IMR-90 (cell line): ENCODE measurements at regions not wholly inside any gene's neighbourhood (a gene's known extent, or its start where the extent isn't known, plus 50 kb on each side); places are given as distances from the start of the nearest gene placed in this dataset.
A peak's percentile ranks its signal among the peaks of the same experiment; 100 is the strongest.

Experiments used
- BHLHE40 ChIP-seq: fragments of 150-350 bp; IDR thresholded peaks from 2 replicates; pipeline ENCODE4 v1.6.1; 2016; ENCODE audit warnings: mild to moderate bottlenecking, low read depth, low read length
- CEBPB ChIP-seq: IDR thresholded peaks from 2 replicates; pipeline ENCODE4 v1.6.1; 2012; ENCODE audit warnings: low read depth, low read length, improper control_type of control experiment
- CHD1 ChIP-seq: IDR thresholded peaks from 2 replicates; pipeline ENCODE4 v1.6.1; 2012; ENCODE audit warnings: low read depth, low read length, improper control_type of control experiment
- FOS ChIP-seq: fragments of 150-350 bp; IDR thresholded peaks from 2 replicates; pipeline ENCODE4 v1.6.1; 2016; ENCODE audit warnings: low read depth, low read length
- MAFK ChIP-seq: IDR thresholded peaks from 2 replicates; pipeline ENCODE4 v1.6.1; 2012; ENCODE audit warnings: low read depth, low read length, improper control_type of control experiment
- MAZ ChIP-seq: IDR thresholded peaks from 2 replicates; pipeline ENCODE4 v1.6.1; 2012; ENCODE audit warnings: low read depth, mild to moderate bottlenecking, low read length, improper control_type of control experiment, moderate library complexity, borderline replicate concordance
- MXI1 ChIP-seq: IDR thresholded peaks from 2 replicates; pipeline ENCODE4 v1.6.1; 2012; ENCODE audit warnings: low read depth, mild to moderate bottlenecking, low read length, moderate library complexity, borderline replicate concordance
- POLR2A ChIP-seq: IDR thresholded peaks from 2 replicates; pipeline ENCODE4 v1.6.1; 2012; ENCODE audit warnings: mild to moderate bottlenecking, low read depth, low read length
- RAD21 ChIP-seq: IDR thresholded peaks from 2 replicates; pipeline ENCODE4 v1.6.1; 2012; ENCODE audit warnings: low read length, improper control_type of control experiment
- RFX5 ChIP-seq: IDR thresholded peaks from 2 replicates; pipeline ENCODE4 v1.8.0; 2012; ENCODE audit warnings: low read depth, mild to moderate bottlenecking, low read length, moderate library complexity
- SMC3 ChIP-seq: fragments of 150-350 bp; IDR thresholded peaks from 2 replicates; pipeline ENCODE4 v1.6.1; 2016; ENCODE audit warnings: low read depth, mild to moderate bottlenecking, antibody characterized with exemption, low read length, moderate library complexity
- TF ChIP-seq, protein P1 (sequence below): conservative IDR thresholded peaks from 2 replicates; pipeline ENCODE4 v1.5.1; 2012; ENCODE audit warnings: mild to moderate bottlenecking, low read depth, low read length, improper control_type of control experiment
- TF ChIP-seq, protein P2 (sequence below): fragments of 150-350 bp; IDR thresholded peaks from 2 replicates; pipeline ENCODE4 v1.6.1; 2017; ENCODE audit warnings: mild to moderate bottlenecking, antibody characterized with exemption, low read length, low read depth
- TF ChIP-seq, protein P3 (sequence below): fragments of 150-350 bp; IDR thresholded peaks from 2 replicates; pipeline ENCODE4 v1.6.1; 2016; ENCODE audit warnings: low read depth, mild to moderate bottlenecking, low read length, moderate library complexity, borderline replicate concordance

DNA sequence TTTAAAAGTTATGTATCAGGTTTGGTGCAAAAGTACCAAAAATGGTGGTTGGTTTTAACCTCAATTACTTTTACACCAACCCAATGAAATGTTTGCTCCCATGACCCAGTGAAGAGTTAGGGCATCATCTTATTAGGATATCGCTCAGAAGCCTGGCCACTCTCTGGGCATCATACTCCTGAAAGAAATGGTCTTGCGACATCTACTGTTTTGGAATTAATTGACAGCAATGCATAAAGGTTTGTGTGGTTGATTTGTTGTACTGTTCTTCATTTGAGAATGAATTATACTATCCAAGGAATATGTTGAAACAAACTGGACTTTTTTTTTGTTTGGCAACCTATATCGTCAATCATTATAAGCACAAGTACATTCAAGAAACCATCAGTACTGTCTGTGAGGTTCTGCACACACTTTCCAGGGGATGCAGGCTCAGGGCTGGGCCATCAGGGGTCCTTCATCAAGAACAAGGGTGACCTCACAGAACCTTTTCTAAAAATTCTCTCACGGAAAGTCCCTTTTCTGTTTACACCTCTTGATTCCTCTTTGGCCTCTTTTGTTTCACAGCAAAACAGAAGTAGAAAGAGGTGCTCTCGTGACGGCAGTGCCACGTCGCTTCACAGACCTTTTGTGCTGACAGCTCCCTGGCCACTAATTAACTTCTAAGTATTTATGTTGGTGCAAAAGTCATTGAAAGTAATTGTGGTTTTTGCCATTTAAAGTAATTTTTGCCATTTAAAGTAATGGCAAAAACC, 117.2 kb upstream of the KLF6 start:
- TF ChIP-seq MAZ (no peak), RAD21 (no peak), POLR2A (no peak), SMC3 (no peak), MXI1 (no peak), MAFK (no peak), CHD1 (no peak), BHLHE40 (no peak), CEBPB (peak; percentile 73), RFX5 (no peak), FOS (no peak)
- TF ChIP-seq, protein P1, sequence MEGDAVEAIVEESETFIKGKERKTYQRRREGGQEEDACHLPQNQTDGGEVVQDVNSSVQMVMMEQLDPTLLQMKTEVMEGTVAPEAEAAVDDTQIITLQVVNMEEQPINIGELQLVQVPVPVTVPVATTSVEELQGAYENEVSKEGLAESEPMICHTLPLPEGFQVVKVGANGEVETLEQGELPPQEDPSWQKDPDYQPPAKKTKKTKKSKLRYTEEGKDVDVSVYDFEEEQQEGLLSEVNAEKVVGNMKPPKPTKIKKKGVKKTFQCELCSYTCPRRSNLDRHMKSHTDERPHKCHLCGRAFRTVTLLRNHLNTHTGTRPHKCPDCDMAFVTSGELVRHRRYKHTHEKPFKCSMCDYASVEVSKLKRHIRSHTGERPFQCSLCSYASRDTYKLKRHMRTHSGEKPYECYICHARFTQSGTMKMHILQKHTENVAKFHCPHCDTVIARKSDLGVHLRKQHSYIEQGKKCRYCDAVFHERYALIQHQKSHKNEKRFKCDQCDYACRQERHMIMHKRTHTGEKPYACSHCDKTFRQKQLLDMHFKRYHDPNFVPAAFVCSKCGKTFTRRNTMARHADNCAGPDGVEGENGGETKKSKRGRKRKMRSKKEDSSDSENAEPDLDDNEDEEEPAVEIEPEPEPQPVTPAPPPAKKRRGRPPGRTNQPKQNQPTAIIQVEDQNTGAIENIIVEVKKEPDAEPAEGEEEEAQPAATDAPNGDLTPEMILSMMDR = no peak
- TF ChIP-seq, protein P2, sequence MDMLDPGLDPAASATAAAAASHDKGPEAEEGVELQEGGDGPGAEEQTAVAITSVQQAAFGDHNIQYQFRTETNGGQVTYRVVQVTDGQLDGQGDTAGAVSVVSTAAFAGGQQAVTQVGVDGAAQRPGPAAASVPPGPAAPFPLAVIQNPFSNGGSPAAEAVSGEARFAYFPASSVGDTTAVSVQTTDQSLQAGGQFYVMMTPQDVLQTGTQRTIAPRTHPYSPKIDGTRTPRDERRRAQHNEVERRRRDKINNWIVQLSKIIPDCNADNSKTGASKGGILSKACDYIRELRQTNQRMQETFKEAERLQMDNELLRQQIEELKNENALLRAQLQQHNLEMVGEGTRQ = no peak
- TF ChIP-seq, protein P3, sequence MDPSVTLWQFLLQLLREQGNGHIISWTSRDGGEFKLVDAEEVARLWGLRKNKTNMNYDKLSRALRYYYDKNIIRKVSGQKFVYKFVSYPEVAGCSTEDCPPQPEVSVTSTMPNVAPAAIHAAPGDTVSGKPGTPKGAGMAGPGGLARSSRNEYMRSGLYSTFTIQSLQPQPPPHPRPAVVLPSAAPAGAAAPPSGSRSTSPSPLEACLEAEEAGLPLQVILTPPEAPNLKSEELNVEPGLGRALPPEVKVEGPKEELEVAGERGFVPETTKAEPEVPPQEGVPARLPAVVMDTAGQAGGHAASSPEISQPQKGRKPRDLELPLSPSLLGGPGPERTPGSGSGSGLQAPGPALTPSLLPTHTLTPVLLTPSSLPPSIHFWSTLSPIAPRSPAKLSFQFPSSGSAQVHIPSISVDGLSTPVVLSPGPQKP = no peak
